ENCODE measurements at regions not wholly inside any gene's neighbourhood (a gene's known extent, or its start where the extent isn't known, plus 50 kb on each side); places are given as distances from the start of the nearest gene placed in this dataset.

DNA sequence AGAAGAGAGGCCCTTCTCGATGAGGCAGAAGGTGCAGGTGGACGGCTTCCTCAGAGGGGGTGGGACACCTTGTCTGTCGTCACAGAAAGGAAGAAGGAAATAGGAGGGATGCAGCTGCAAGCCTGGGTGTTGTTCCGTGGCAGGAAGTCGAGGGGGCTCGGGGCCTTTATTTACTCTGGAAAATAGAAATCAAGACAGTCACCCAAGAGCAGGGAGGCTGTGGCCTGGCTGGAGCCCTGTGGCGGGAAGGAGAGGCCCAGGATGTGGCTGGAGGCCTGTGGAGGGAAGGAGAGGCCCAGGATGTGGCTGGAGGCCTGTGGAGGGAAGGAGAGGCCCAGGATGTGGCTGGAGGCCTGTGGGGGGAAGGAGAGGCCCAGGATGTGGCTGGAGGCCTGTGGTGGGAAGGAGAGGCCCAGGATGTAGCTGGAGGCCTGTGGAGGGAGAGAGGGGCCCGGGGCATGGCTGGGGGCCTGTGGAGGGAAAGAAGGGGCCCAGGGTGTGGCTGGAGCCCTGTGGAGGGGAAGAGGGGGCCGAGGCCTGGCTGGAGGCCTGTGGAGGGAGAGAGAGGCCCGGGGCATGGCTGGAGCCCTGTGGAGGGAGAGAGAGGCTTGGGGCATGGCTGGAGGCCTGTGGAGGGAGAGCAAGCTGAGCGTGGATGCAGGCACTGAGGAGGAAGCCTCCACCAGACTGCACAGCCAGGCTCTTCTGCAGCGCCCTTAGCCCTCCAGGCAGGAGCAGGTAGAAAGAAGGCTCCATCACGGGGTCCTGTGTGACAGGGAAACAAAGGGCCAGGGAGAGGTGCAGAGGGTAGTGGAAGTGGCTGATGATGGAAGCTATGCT is 97.3 kb upstream of the SFMBT2 start:
- no peak for DNase-seq

GRCh38 chr10:7506571-7506970 is 95.7 kb upstream of the SFMBT2 start:
- DNase-seq = no peak

GRCh38 chr10:7505196-7505595 is 94.4 kb upstream of the SFMBT2 start:
- no peak for DNase-seq

GRCh38 chr10:7503190-7503589 is 92.4 kb upstream of the SFMBT2 start:
- DNase-seq = no peak

GRCh38 chr10:7501157-7501556 is 90.3 kb upstream of the SFMBT2 start:
- no peak for DNase-seq

- no peak for DNase-seq
These were observed 87.3 kb upstream of the SFMBT2 start for GRCh38 chr10:7498111-7498510.

GRCh38 chr10:7493996-7494395 is 83.2 kb upstream of the SFMBT2 start:
- DNase-seq = no peak

DNA sequence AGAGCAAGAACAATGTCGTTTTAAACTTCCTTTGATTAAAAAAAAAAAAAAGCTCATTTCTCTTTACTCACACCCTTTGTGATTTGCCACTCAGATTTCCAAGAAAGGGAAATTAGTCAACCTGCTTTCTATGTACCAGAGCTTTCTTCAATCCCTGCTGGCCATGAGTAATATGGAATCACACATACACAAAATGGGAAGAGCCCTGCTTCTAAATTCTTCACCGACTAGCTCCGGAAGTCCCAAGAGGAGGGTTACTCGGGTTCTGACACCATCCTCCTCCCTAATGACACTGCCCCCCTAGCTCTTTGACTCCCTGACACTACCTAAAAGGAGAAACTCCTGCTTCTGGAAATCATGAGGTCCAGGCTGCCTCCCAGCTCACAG is 81.8 kb upstream of the SFMBT2 start:
- DNase-seq = no peak

GRCh38 chr10:7491949-7492659 is 81.3 kb upstream of the SFMBT2 start:
- no peak for DNase-seq

DNA sequence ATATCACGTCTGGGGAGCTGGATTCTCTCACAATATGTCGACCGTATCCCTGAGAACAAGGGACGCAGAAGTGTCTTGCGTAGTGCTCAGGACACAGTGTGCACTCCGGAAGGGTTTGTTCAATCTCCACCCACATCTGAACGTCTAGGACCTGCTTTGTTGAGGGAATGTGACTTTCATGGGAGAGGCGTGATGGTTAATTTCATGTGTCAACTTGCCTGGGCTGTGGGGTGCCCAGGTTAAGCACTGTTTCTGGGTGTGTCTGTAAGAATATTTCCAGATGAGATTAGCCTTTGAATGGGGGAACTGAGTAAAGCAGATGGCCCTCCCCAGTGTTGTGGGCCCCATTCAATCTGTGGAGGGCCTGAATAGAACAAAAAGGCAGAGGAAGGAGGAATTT is 80.4 kb upstream of the SFMBT2 start:
- no peak for DNase-seq

- DNase-seq = no peak
These were observed 77.6 kb upstream of the SFMBT2 start for GRCh38 chr10:7488418-7488829.

DNA sequence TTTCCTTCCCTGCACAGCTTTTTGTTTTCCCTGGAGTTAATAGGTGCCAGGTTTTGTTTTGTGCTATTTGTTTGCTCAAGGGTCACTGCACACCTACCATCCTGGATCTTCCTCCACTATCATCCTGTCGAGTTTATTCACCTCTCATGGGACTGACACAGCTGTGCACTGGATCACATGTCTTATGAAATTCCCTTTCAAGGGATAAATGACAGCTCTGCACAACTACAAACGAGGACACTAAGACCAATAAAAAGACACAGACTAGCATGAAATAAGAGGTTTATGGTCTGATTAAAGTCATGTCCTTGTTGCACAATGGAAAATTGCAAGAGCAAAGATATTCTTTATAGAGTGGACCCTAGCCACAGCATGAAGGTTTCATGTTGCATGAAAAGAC is 76.7 kb upstream of the SFMBT2 start:
- DNase-seq = no peak

GRCh38 chr10:7486528-7486927 is 75.7 kb upstream of the SFMBT2 start:
- no peak for DNase-seq

DNA sequence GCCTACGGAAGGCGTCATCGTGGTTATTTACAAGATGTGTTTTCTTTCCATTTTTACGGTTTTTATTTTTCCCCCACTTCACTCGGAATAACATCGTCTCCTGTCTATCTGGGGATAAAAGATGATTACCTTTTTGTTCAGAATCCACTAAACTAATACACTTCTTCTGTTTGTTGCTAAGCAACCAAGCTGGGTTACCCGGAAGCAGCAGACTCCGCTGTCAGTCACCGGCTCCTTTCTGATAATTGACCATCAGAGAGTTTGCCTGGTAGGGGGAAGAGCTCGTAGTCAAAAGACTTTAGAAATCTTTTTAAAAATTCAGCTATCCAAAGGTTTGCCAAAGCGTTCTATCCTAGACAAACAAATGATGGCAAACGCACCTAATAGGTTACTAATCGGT is 75.0 kb upstream of the SFMBT2 start:
- DNase-seq = no peak

DNA sequence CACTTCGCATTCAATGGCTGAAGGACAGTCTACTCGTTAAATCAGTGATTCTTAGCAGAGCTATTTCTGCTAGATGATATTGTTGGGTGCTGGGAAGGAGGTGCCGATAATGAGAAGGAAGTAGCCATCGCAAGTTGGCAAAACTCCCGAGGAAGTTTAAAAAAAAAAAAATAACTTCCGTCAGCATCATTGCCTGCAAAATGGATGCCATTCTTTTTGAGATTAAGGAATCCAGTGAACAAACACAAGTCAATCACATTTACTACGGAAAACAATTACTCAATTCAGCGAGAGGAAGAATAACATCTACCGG is 74.4 kb upstream of the SFMBT2 start:
- DNase-seq = no peak

DNA sequence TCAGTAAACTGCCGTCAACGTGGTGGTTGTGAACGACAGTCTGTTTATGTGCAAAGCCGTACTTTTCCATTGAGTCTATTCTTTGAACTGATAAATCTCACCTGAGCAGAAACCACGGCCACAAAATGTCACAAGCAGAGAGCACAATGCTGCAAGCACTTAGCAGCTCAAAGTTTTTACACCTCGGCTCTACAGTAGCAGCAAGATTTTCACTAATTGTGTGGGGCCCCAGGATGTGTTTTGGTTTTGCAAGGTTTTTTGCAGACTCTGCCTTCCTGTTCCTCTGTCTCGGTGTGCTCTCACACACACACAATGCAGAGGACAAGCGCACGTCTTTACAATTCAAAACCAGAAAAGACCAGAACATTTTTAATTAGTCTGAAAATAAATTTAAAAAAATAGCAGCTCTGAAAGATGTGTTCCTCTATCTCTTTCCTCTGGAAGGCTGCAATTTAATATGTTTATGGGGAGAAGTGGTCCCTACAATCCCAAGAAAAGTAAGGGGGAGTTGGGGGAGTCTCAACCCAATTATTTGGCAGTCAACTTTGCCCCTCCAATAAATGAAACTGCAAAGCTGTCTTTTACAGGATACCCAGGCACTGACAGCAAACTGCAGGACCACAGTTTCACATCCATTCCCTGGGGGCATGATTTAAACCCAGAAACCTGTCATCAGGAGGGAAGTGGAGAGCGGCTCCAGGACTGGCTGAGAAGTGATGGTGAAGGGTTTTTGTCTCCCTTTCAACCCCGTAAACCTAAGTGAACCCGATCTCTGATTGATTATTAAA is 73.8 kb upstream of the SFMBT2 start:
- DNase-seq = peak; percentile 71

- DNase-seq = no peak
These were observed 73.0 kb upstream of the SFMBT2 start for GRCh38 chr10:7483848-7484247.

DNA sequence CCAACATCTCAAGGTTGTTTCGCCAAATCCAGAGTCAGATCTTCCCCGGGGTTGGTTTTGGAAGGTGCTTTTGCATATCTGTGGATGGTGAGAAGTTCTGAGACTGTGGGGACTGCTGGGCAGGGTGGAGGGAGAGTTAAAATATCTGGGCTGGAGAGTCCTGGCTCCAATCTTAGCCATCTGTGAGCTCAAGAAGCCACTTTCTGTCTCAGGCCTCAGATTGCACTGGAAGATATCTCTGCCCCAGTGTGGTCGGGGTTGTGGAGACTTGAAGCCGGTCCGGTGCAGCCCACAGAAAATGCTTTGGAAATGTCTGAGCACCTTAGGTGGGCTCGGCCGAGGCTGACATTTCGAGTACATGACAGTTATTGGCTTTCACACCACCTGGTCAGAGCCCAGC is 72.2 kb upstream of the SFMBT2 start:
- DNase-seq = no peak

DNA sequence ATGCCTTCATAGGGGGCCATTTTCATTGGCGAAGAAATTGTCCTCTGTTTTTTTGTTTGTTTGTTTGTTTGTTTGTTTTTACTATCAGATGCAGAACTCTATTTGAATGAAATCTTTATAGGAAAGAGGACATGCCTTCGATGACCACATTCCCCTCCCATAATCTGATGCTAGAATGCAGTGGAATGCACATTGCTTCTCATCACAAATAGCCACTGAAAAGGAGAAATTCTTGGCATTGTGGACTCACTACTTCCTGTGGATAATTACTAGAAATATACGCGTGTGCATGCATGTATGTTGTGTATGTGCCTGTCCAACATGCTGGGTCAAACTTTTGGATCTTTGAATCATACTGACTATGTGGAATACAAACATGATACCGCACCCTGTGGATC is 70.5 kb upstream of the SFMBT2 start:
- no peak for DNase-seq

- no peak for DNase-seq
These were observed 70.0 kb upstream of the SFMBT2 start for GRCh38 chr10:7480742-7481367.

- no peak for DNase-seq
These were observed 69.2 kb upstream of the SFMBT2 start for GRCh38 chr10:7479861-7480598.

- DNase-seq = no peak
These were observed 68.1 kb upstream of the SFMBT2 start for GRCh38 chr10:7478727-7479457.

Measured in activated effector memory CD4-positive, alpha-beta T cell treated with anti-CD3 and anti-CD28 coated beads, Interleukin-2, amount 50 U/mL, for 16 hours (primary cell).